Stimulated activated CD4-positive, alpha-beta T cell treated with anti-CD3 and anti-CD28 coated beads, Interleukin-15, amount 100 ng/mL, for 24 hours (primary cell): ENCODE measurements at regions not wholly inside any gene's neighbourhood (a gene's known extent, or its start where the extent isn't known, plus 50 kb on each side); places are given as distances from the start of the nearest gene placed in this dataset.
"Not testable (repeated sequence)": the region's sequence is repeated elsewhere in the genome, so short reads cannot be mapped to it uniquely, and the experiment has no call there.

Source experiments
- DNase-seq: peaks from one replicate; pipeline ENCODE4 v3.0.0-alpha.2; 2020

DNA sequence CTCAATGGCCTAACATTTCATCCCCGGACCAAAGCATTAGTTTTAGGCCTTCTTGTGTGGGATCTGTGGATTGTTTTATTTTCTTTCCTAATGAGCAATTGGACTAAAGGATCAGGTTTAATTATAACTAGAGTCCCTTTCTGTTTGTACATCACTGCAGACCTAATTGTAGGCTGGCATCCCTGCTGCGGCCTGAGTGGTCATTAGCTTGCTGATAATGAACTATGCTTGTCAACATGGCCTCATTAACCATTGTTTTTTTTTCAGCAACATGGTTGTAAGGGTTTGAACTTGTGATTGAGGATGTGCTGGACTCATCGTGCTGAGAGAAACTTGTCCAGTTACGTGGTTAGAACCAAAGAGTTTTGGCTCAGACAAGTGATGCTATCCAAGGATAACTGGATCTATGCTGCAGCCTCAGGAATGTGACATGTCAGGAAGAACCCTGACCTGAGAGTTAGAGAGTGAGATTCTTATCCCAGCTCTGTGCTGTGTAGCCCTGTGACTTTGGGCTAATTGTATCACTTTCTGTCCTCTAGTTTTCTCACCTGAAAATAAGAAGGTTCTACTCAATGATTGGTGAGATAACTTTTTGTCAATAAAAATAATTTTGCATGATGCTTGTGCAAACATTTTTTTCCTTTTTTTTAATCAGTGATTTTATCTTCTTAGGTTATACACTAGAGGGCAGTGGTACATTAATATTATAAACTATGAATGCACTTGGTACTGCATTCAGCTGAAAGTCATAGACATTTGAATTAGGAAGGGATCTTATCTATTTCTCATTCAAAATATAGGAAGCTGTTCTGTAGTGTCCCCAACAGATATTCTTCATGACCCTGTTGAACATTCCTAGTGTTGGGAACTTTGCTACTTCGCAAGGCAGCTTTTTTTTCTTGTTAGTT, 140.9 kb downstream of the RNF144B start:
- DNase-seq: no peak

DNA sequence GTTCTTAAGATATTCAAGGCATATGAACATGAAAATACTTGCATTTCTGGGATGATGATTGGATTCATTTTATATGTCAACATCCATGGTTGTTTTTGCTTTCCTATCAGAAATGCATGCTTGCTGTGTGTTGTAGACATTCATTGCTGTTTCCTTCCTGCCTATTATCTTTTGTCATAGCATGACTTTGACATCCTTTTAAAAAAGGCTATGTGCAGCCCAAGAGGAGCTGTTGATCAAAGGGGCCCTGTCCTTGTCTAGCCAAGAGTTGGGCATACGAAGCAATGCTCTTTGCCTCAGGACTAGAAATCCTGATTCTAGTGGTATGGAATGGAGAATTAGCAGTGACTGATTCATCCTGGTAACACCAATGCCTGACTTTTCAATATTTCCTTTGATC, 143.1 kb downstream of the RNF144B start:
- no peak for DNase-seq

DNA sequence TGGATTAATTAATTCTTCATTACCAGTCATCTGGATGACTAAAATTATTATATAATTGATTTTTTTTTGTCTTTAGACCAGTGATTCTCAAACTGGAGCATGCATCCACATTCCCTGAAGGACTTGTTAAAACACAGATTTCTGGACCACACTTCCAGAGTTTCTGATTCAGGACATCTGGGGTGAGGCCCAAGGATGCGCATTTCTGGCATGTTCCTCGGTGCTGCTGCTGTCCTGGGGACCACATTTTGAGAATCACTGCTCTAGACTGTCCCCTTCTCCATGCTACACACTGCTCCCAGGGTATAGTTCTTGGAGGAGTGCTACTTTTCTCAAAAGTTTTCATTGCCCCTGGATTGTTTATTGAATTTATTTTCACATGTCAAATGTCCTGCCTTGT, 145.0 kb downstream of the RNF144B start:
- no peak for DNase-seq

DNA sequence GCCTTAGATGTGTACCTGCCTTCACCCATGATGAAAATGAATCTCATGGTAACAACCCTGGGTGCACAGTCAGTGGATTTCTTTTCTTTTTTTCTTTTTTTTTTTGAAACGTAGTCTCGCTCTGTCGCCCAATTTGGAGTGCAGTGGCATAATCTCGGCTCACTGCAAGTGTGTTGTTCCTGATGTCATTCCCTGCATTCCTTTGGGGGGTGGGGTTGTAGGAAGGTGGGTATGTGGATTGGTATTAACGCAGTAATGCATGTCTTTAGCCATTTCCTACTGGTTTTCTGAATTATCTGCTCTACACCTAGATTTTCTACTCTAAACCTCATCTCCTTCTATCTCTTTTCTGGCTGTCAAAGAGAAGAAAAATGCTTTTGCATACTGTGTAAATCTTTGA, 146.6 kb downstream of the RNF144B start:
- DNase-seq: no peak

DNA sequence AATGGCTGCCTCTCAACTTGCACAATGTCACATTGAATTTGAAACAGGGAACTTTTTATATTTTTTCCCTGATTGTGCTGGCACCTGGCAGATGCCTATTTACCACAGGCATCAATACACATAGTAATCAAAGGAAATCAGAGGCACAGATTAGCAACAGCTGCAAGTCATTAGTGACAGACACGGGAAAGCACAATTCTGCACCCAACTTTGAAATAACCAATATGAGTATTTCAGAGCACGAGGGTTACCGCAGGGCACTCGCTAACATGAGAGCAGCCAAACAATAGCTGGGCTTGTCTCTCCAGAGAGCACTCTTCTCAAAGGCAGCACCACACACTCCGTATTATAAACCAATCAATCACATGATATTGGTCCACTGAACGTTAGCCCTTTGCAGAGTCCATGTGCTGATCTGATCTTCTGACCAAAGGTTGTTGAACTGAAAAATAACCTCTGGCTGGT, 149.5 kb downstream of the RNF144B start:
- DNase-seq: no peak

DNA sequence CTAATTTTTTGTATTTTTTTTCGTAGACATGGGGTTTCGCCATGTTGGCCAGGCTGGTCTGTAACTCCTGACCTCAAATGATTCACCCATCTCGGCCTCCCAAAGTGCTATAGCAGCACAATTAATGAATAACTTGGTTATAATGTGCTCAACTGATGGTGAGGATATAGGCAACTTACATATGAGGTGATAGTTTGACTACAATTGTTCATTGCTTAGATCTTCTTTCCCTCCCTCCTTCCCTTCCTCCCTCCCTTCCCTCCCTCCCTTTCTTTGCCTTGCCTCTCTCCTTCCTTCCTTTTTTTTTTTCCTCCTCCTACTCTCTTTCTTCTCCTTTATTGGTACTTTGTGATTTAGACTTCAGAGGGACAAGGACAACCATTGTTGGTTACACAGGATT, 151.2 kb downstream of the RNF144B start:
- no peak for DNase-seq

DNA sequence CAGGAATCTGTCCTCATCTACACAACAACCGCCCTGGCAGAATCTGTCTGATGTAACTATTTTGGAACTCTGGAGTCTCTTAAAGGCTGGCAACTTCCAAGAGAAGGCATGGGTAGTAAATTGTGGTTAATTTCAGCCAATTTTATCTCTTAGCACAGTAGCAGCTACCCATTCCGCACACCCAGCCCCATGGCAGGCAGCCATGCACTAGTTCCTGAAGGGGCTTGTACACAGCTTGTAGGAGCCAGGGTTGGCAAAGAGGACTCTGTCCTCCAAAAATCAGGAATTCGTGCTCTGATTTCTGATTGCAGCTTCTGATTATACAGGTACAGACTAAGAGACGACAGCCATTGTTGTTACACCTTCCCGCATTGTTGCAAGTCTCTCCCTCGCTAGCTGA, 155.9 kb downstream of the RNF144B start:
- no peak for DNase-seq

DNA sequence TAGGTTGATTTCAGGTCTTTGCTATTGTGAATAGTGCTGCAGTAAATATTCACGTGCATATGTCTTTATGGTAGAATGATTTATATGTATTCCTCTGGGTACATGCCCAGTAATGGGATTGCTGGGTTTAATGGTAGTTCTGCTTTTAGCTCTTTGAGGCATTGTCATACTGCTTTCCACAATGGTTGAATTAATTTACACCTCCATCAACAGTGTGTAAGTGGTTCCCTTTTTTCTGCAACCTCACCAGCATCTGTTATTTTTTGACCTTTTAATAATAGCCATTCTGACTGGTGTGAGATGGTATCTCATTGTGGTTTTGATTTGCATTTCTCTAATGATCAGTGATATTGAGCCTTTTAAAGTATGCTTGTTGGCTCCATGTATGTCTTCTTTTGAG, 158.0 kb downstream of the RNF144B start:
- not testable (repeated sequence) for DNase-seq

DNA sequence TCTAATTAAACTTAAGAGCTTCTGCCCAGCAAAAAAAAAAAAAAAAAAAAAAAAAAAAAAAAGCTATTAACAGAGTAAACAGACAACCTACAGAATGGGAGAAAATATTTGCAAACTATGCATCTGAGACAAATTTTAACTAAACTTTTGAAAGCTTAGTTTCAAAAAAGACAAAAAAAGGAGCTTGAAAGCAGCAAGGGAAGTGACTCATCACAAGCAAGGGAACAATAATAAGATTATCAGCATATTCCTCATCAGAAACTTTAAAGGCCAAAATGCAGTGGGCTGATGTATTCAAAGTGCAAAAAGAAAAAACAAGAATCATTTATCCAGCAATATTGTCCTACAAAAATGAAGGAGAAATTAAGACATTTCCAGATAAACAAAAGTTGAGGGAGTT, 158.6 kb downstream of the RNF144B start:
- DNase-seq: no peak

DNA sequence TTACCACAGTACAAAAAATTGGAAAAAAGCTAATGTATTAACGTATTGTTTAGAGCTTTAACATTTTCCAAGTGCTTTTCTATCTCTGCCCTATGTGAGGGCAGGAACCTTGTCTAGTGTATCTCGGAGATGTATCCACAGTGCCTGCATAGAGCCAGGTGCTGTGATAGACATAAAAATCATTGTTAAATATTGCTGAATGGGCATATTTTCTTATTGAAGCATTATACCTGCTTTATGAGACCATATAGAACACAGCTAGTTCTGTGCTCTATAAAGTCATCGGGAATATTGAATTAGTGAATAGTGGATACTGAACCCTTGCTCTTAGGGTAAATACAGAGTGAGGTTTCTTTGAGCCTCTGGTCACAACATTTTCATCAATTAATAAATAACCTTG, 163.0 kb downstream of the RNF144B start:
- DNase-seq: no peak

DNA sequence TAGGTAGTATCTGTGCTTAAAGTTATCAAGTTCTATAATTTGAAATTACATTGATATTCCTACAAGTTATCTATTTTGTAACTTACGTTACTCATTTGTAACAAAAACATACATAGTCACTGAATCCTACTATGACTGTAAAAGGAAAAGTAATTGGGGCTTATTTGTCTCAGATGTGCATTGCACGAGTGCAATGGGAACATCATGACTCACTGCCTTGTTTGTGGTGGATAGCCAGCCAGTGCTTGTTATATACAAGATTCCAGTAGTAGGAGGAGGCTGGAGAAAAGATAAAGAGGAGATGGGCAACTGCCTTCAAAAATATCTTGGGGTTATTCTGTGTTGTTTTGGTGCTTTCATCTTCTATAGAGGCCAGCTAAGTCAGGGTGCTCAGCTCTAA, 164.1 kb downstream of the RNF144B start:
- DNase-seq: no peak

DNA sequence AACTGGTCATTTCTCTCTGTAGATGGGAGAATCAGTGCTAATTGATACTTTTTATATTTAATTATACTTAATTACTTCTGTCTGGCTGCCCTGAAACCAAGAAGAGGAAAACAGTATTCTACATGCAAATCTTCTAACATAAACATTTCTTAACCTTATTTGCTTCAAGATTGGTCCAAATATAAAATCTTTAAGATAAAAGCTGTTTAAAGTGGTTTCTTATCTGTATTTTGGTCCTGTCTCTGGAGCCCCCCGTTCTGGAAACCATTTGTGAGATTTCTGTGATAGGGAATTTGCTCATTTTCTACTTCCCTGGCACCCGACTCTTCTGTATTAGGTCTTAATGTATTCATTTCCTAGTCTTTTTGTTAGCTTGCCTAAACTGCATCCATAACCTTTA, 168.6 kb downstream of the RNF144B start:
- DNase-seq: no peak

DNA sequence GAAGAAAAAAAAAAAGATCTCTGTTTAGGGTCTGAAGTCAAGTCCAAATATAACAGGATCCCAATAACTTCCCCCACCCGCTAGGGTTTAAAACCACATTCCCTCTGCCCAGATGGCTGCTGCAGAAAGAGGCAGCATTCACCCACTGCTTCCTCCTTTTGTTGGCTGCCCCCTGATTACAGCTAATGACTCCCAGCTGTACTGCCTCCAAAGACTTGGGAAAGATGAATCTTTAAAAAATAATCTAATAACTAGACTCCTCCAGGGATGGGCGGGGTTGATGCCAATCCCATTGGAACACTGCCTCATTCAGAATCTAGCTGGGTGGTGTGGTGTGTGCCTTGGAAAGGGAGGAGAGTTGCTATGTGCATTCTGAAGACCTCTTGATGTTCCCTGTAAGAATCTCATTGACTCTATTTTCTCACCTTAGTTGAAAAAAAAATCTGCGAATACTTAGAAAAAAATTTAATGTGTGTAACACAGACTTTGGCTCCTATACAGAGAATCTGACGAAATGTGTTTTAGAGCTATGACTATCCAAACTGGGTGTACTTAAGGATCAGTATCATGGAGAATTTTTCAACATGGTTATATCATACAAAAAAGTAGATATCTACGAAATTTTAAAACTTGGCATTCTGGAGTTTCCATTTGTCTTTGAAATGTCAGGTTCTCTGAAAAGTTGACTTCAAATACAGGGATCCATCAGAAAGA, 174.0 kb downstream of the RNF144B start:
- no peak for DNase-seq

DNA sequence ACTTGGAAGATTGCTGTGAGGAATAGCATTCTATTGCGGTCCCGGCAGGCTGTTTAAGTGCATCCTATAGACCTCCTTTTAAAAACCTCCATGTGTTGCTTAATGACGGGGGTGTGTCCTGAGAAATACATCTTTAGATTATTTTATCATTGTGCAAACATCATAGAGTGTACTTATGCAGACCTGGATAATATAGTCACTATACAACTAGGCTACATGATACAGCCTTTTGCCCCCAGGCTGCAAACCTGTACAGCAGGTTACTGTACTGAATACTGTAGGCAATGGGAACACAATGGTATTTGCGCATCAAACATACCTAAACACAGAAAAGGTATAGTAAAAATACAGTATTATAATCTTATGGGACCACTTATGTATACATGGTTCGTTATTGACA, 175.6 kb downstream of the RNF144B start:
- no peak for DNase-seq

DNA sequence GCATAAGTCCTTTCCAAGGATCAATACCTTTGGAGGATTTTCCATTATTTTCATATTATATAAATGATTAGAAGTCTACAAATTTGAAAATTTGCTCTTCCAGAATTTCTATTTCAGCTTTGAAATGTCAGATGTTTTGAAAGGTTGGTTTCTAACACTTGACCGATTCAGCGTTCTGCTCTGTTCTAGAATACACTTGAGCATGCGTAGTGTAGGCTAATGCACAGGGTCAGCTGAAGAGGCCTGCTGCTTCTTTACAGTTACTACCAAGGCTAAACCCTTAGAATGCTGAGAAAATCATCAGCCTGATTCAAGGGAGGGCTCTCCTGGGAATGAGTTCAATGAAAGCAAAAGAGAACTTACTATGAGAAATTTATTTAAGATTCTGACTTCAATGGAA, 177.6 kb downstream of the RNF144B start:
- DNase-seq: no peak

DNA sequence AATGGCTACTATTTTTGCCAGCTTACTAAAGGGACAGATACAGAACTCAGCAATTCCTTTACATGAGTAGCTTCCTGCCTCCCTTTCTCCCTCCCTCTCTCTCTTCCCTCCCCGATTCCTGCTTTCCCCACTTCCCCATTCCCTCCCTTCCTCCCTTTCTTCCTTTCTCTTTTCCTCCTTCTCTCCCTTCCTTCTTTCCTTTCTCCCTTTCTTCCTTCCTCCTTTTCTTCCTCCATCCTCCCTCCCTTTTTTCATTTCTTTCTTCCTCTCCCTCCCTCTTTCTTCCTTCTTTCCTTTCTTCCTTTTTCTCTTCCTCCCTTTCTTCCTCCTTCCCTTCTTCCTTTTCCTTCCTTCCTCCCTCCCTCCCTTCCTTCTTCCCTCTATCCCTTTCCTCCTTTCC, 178.1 kb downstream of the RNF144B start:
- DNase-seq: no peak

DNA sequence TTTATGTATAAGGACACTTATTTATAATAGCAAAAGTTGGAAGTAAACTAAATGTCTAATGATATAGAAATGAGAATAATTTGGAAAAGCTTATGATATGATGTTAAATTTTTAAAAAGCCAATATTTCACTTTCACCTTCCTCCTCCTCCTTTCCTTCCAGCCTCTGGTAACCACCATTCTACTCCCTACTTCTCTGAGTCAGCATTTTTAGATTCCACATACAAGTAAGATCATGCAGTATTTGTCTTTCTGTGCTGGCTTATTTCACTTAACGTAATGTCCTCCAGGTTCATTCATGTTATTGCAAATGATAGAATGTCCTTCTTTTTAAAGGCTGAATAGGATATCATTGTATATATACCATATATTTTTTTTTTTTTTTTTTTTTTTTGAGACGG, 180.2 kb downstream of the RNF144B start:
- DNase-seq: no peak

DNA sequence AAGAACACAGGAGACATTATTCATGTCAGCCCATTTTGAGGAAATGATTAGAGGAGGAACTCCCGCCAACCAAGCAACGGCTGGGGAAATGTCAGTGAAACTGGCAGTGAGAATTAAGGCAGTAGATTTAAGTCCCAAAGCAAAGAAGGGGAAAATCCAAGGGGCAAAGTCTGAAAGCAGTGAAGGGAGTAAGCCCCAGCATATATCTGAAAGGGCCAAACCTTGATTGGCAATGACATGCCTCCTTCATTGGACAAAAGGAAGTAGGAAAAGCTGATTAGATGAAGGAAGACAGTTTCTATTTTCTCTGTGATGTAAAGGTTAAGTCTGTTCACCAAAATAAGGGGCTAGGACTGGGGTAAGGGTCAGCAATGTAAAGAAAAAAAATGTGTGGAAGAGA, 190.3 kb downstream of the RNF144B start:
- no peak for DNase-seq

DNA sequence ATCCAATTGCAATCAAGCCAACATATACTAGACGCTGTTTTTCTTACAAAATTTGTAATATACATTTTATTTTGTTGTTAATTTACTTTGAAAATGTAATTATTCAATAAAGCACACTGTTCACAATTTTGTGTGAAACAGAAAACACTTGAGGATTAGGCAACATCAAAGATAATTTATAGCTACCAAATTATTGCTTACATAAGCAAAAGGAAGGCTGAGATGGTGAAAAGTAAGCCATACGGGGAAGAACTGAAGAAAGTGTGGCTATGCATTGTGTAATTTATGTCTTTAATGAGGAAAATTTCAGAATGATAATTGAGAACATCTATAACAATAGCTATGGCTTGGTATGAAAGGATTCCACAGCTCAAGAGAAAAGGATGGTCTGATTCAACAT, 192.0 kb downstream of the RNF144B start:
- no peak for DNase-seq

DNA sequence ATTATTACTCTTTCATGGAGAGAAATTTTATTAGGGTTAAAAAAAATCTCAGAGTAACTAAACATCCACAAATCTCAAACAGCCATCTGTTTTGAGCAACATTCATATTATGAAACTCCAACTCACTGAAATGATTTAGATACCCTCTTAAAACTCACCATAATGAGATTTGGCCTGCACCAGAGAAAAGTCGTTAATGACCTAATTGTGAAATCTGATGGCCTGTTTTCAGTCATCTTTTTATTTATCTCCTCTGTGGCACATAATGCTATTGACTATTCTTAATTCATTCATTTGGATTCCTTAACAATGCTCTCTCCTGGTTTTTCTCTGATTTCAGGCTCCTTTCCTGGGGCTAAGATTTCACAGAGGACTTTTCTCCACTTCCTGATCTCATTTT, 192.7 kb downstream of the RNF144B start:
- no peak for DNase-seq

DNA sequence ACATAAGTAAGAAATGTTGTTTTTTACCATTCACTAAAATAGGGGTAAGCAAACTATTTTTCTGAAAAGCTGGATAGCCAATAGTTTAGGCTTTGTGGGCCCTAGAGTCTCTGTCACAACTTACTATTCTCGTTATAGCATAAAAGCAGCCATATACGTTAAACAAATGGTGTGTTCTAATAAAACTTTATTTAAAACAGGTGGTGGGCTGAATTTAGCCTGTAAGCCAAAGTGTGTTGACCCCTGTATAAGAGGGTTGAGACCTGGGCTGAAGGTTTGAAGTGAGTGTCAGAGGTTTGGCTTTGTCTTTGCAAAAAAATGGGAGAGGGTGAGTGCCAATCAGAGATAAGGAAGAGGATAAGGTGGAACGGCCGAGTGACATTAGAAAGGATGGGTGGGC, 197.2 kb downstream of the RNF144B start:
- DNase-seq: no peak

DNA sequence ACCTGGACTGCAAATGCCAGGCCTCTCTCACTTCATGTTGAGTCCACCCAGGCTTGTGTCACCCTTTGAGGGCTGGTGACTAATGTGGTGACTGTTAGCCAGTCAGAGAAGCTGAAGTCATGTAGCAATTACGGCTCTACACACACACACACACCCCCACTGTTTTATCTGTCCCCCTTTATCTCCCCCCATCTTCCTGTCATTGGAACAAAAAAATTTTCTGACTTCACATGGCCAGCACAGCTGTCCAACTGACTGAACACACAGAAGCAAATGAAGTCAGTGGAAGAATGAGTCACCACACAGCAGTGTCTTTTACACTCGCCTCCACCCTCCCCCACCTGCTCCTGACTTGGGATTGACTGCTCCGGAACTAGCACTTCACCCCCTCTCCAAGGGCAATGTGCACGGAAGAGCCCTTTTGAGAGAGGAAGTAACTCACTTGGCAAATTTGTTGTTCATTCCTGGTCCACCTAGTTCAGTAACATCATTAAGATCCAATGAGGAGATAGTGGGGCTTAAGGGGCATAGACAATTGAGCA, 198.0 kb downstream of the RNF144B start:
- no peak for DNase-seq

DNA sequence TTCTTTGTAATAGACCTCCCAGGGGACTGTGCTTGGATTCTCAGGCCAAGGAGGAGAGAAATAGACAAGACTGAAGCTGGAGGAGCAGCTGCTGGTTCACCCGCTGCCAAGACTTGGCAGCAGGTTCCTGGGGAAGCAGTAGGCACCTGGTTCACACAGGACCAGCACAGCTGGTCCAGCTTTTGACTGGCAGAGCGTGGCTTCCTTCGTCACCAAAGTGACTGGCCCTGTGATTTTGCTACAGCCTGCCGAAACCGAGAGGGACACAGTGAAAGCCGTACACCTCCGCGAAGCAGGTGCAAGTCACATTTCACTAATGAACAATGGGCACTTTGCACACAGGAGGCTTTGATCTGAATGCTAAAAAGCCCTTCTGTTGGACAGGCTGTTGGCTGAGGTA, 199.0 kb downstream of the RNF144B start:
- DNase-seq: no peak
